ENCODE measurements at regions not wholly inside any gene's neighbourhood (a gene's known extent, or its start where the extent isn't known, plus 50 kb on each side); places are given as distances from the start of the nearest gene placed in this dataset.

GRCh38 chr13:34578917-34579316, 363.2 kb upstream of the NBEA start:
- dilution Hi-C loops (cut with HindIII; ENCODE audit: low sequenced_read_pairs, unreplicated experiment): no loop called here
- TF ChIP-seq RAD21 (IDR thresholded peaks at IDR 0.05; ENCODE audit: low read length): no peak
- Histone ChIP-seq H3K56ac (ENCODE audit: extremely low read depth, insufficient read depth, low read length) (no peak overlapping the region), H3K14ac (replicated peaks; ENCODE audit: low read depth, low read length) (no peak overlapping the region), H3K9me3 (ENCODE audit: control insufficient read depth, insufficient read depth, low read length) (no peaks in the 10 kb centered on the region), H2BK15ac (ENCODE audit: low read depth, low read length) (no peak overlapping the region), H2BK5ac (ENCODE audit: low read depth, low read length, poor library complexity, severe bottlenecking) (no peak overlapping the region), H3K27me3 (ENCODE audit: control insufficient read depth, insufficient read depth, low read length) (no peaks in the 10 kb centered on the region), H3K27ac (ENCODE audit: insufficient read depth, low read length) (no peak overlapping the region), H2AK5ac (ENCODE audit: low read depth, low read length) (no peak overlapping the region), H3K9ac (ENCODE audit: low read depth, low read length) (no peak overlapping the region), H3K4ac (ENCODE audit: low read depth, low read length) (no peak overlapping the region), H3K4me3 (ENCODE audit: insufficient read depth, low read depth, low read length) (no peak overlapping the region), H3K9me1 (ENCODE audit: insufficient read depth, low read length) (no peaks in the 10 kb centered on the region), H2AK9ac (replicated peaks; ENCODE audit: low read depth, low read length, poor library complexity) (no peak overlapping the region), H4K8ac (ENCODE audit: low read depth in 2 of 2, low read length in 2 of 2) (no peak overlapping the region), H2AFZ (replicated peaks; ENCODE audit: low read length, poor library complexity) (no peak overlapping the region), H4K20me1 (ENCODE audit: insufficient read depth, low read length) (no peaks in the 10 kb centered on the region), H3K79me1 (ENCODE audit: low read depth in 1 of 2, low read length in 2 of 2) (no peaks in the 10 kb centered on the region), H2BK20ac (ENCODE audit: low read depth, low read length) (no peak overlapping the region), H3K36me3 (ENCODE audit: control insufficient read depth, insufficient read depth, low read length) (no peaks in the 10 kb centered on the region), H4K5ac (ENCODE audit: low read depth, low read length) (no peak overlapping the region), H3K4me1 (ENCODE audit: control insufficient read depth, insufficient read depth, low read length) (no peaks in the 10 kb centered on the region), H2BK120ac (ENCODE audit: low read depth, low read length) (no peak overlapping the region), H3K18ac (ENCODE audit: low read depth, low read length) (no peak overlapping the region), H3K4me2 (ENCODE audit: low read depth, low read length) (no peak overlapping the region), H4K91ac (ENCODE audit: insufficient read depth, low read depth, low read length) (no peak overlapping the region), H3K23ac (ENCODE audit: low read depth, low read length) (no peak overlapping the region)
- intact Hi-C loops (cut with micrococcal nuclease): no loop called here
- ATAC-seq (ENCODE audit: low read depth): no peak
- CTCF ChIA-PET: no interaction called here
- no TSS peak for BruUV-seq (replicated peaks)
- in situ Hi-C loops (cut with MboI; ENCODE audit: low sequenced_read_pairs): no loop called here
- POLR2A ChIA-PET (ENCODE audit: unreplicated experiment): no interaction called here
- DNase-seq: no peak

All from IMR-90 (cell line).